Kidney (tissue), 13 donors: ENCODE measurements at regions not wholly inside any gene's neighbourhood (a gene's known extent, or its start where the extent isn't known, plus 50 kb on each side); places are given as distances from the start of the nearest gene placed in this dataset.

ENCODE experiments used
- DNase-seq, 5 donors: peaks; one replicate each; pipeline ENCODE4 v3.0.0-alpha.2; 2013 to 2020
- FAIRE-seq: peaks from 2 replicates; lab custom pipeline; 2012; peaks lifted over from hg19 to GRCh38; lab: Jason Lieb, UNC
- H3K27ac ChIP-seq, 2 donors: one replicate each; pipeline ENCODE4 v1.7.0; 2013; ENCODE audit warnings: low read depth in 2 of 2, low read length in 2 of 2, inconsistent platforms in 1 of 2
- H3K27me3 ChIP-seq: one replicate; pipeline ENCODE4 v1.7.1; 2013; ENCODE audit warnings: low read length, inconsistent platforms; ENCODE audit not compliant: control insufficient read depth, insufficient read depth
- H3K36me3 ChIP-seq, 3 donors: one replicate each; pipeline versions ENCODE4 v1.7.0 to v1.7.1; 2013; ENCODE audit warnings: low read length in 3 of 3, control low read depth in 1 of 3, inconsistent platforms in 1 of 3; ENCODE audit not compliant: insufficient read depth in 3 of 3, control insufficient read depth in 2 of 3
- H3K4me1 ChIP-seq, 3 donors: one replicate each; pipeline versions ENCODE4 v1.7.0 to v1.7.1; 2013; ENCODE audit warnings: low read length in 3 of 3, inconsistent platforms in 1 of 3, low read depth in 1 of 3; ENCODE audit not compliant: control insufficient read depth in 2 of 3, insufficient read depth in 2 of 3
- H3K4me3 ChIP-seq, 3 donors: one replicate each; pipeline versions ENCODE4 v1.7.0 to v1.8.1; 2013; ENCODE audit warnings: low read length in 3 of 3, control low read depth in 1 of 3, inconsistent platforms in 1 of 3
- H3K9ac ChIP-seq, 3 donors: one replicate each; pipeline versions ENCODE4 v1.7.0 to v1.7.1; 2013; ENCODE audit warnings: low read length in 3 of 3, control low read depth in 1 of 3, inconsistent platforms in 1 of 3
- H3K9me3 ChIP-seq, 3 donors: one replicate each; pipeline versions ENCODE4 v1.7.0 to v1.7.1; 2013; ENCODE audit warnings: low read length in 3 of 3, control low read depth in 1 of 3, inconsistent platforms in 1 of 3; ENCODE audit not compliant: control insufficient read depth in 2 of 3, insufficient read depth in 1 of 3
- intact Hi-C: fragments of 100-400 bp; cut with DNase I; formaldehyde crosslinking; loops from one replicate; pipeline ENCODE4 v1.11.1; 2022
- TF ChIP-seq, protein P1 (sequence below): IDR thresholded peaks from 3 replicates; pipeline ENCODE4 v1.5.1; 2012; ENCODE audit warnings: mild to moderate bottlenecking, moderate library complexity, borderline replicate concordance; ENCODE audit not compliant: insufficient read depth; ENCODE audit errors: extremely low read depth
- donor health status: control.
- donor health status: control.
- donor health status: control.
- donor health status: control.
- donor health status: control.
- donor health status: DM: yes; HTN: yes; CAD: no.
- donor health status: Normal renal cell carcinoma (clear cell type).

DNA sequence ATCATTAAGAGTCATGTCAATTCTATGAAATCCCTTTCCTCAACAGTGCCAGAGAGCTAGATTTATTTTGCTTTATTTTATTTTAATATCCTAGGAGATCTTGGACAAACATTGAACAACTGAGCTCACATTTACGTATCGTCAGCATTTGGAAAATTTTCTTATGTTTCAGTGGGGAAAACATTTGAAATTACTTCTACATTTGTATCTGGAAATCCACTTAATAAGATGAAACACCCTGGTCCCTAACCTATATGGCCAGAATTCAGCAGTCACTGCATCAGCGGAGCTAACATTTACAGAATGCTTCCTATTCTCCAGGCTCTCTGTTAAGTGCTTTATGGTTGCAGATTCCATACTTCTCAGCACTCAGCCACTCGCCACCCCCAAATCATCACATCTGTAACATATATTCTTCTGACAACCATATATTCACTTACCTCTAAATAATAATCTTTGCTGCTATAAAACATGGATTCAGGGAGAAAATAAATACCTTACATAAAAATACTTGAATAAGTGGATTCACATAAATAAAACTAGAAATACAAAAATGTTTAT is 773.9 kb downstream of the JRKL start:
- intact Hi-C loops: no loop called here
- TF ChIP-seq, protein P1, sequence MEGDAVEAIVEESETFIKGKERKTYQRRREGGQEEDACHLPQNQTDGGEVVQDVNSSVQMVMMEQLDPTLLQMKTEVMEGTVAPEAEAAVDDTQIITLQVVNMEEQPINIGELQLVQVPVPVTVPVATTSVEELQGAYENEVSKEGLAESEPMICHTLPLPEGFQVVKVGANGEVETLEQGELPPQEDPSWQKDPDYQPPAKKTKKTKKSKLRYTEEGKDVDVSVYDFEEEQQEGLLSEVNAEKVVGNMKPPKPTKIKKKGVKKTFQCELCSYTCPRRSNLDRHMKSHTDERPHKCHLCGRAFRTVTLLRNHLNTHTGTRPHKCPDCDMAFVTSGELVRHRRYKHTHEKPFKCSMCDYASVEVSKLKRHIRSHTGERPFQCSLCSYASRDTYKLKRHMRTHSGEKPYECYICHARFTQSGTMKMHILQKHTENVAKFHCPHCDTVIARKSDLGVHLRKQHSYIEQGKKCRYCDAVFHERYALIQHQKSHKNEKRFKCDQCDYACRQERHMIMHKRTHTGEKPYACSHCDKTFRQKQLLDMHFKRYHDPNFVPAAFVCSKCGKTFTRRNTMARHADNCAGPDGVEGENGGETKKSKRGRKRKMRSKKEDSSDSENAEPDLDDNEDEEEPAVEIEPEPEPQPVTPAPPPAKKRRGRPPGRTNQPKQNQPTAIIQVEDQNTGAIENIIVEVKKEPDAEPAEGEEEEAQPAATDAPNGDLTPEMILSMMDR: no peak
- Histone ChIP-seq H3K4me3 (no peak overlapping the region), H3K4me1 (no peaks in the 10 kb centered on the region), H3K9ac (no peak overlapping the region), H3K36me3 (no peaks in the 10 kb centered on the region), H3K27me3 (no peaks in the 10 kb centered on the region), H3K9me3 (no peaks in the 10 kb centered on the region), H3K27ac (no peak overlapping the region)
- peak in 1 of 5 donors; percentile 3 for DNase-seq
- no peak for FAIRE-seq

DNA sequence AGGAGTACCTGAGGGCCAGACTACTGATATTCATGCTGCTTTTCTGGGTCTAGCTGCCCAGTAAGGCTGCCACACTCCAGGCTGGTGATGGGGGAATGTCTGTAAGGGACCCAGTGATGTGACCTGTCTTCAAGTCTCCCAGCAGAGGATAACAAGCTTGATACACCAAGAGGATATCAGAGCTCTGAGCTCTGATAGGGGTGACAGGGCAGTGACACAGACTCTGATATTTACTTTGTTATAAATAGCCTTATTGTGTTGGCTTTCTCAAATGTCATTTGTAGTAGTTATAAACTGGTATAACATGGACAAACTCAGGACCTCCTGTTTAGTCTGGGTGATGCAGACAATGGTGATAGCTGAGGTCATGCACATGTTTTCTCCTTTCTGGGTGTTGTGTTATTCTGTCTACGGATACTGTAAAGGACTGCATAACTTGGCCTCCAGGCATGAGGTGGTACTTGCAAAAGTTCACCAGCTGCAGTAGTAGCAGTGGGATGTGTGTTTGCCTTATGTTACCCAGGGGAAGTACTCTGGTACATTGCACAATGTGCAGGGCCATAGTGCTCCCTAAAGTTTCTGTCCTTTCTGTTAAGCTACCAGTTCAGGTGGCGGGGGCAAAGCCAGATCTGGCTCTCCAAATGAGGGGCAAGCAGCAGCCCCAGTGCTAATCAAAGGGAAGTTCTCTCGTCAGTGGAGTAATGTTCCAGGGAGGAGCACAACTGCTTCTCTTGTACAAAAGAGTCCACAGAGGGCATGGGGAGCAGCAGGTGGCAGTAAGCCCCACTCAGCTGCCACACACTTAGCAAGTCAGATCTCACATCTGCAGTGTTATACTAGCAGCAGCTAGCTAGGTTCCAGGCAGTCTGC is 812.2 kb downstream of the JRKL start:
- H3K27me3 ChIP-seq: no peaks in the 10 kb centered on the region
- no peak overlapping the region for H3K9ac ChIP-seq
- DNase-seq (peak in 1 of 5 donors; percentile 15), FAIRE-seq (no peak)
- H3K9me3 ChIP-seq: no peaks in the 10 kb centered on the region
- no peak overlapping the region for H3K4me3 ChIP-seq
- H3K4me1 ChIP-seq: no peaks in the 10 kb centered on the region
- H3K27ac ChIP-seq: no peak overlapping the region
- intact Hi-C loops: no loop called here
- no peaks in the 10 kb centered on the region for H3K36me3 ChIP-seq
- TF ChIP-seq, protein P1: no peak

DNA sequence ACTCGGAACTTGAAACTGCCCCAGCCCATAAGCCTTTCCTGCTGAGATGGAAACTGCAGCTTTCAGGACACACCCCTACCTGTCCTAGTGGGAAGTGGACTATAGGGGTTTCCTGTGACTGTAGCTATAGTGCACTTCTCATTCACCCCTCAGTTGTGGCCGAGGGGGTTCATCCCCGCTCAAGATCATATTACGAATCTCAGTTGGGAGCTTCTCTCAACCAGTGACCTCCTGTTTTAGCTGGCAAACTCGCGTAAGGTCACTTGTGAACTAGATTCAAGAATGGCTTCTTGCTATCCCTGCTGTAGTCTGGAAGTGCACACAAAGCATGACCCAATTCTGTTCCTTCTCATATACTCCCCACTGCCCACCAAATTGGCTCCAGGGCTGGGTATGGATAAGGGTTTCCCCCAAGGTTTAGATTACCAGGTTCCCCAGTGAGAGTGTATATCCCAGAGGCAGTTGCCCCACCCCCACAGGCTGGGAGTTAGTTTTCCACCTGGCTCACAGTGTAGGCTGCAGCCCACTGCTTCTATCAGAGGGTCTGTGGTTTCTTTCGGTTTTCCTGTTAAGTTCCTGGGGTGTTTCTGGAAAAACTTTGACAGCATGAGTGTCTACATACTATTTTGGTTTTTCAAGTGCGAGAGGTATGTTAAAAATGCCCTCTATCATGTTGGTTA is 812.9 kb downstream of the JRKL start:
- DNase-seq (peak in 1 of 5 donors; percentile 12), FAIRE-seq (no peak)
- H3K4me1 ChIP-seq: no peaks in the 10 kb centered on the region
- no peaks in the 10 kb centered on the region for H3K9me3 ChIP-seq
- H3K27me3 ChIP-seq: no peaks in the 10 kb centered on the region
- TF ChIP-seq, protein P1: no peak
- H3K4me3 ChIP-seq: no peak overlapping the region
- intact Hi-C loops: no loop called here
- H3K36me3 ChIP-seq: no peaks in the 10 kb centered on the region
- H3K9ac ChIP-seq: no peak overlapping the region
- H3K27ac ChIP-seq: no peak overlapping the region
